HG03442 (cell line): ENCODE measurements at regions not wholly inside any gene's neighbourhood (a gene's known extent, or its start where the extent isn't known, plus 50 kb on each side); places are given as distances from the start of the nearest gene placed in this dataset.

Experiments used
- ATAC-seq: cut with Tn5 transposase; IDR thresholded peaks from one replicate; pipeline ENCODE4 v1.9.1; 2021; ENCODE audit warnings: mild to moderate bottlenecking, moderate library complexity; ENCODE audit not compliant: unreplicated experiment

DNA sequence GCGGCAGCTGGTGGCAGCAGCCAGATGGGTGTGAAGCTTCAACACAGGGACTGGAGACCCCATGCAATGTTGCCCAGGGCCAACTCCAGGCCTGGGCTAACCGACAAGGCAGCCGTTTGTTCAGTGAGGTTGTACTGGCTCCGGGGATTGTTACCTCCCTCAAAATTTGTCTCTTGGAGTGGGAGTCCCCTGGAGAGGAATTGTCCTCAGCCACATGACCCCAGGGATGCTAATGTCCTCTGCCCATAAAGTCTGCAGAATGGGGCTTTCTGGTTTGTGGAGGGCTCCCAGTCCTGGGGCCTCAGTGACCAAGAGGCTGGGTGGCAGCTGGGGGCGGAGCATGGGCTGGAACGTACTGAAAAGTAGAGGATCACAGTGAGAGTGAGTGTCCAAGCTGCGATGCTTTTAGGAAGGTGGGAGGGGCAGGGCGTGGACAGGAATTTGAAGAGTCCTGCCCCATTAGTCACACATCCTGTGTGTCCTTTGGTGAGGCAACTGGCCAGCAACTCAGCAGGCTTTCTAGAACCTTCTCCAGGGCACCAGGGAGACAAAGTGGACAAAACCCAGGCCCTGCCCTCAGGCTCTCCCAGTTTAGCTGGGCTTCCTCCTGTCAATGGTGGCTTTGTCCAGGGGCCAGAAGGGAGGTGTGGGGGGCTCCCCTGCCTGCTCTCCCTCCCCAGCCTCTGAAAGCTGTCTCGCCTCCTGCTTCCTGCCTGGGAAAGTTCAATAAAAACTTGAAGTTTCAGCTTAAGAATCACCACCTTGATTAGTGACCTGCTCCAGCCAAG lies 114.0 kb downstream of the NSG2 start:
- ATAC-seq, result no peak

DNA sequence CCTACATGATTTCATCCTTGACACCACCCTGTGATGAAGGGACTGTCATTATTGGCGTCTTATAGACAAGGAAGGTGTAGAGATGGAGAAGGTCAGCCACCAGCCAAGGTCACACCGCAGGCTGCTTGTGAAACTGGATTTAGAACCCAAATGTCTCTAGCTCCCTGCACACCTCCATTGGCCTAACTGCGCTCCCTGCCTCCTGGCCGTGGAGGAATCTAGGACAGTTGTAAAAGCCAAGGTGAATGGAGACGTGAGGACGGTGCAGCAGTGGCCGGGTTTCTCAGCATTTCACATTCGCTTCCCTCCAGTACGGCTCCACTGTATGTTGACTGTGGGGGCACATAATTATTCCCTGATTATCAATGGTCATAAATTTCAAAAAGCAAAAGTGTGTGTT lies 119.9 kb downstream of the NSG2 start:
- ATAC-seq, result no peak

DNA sequence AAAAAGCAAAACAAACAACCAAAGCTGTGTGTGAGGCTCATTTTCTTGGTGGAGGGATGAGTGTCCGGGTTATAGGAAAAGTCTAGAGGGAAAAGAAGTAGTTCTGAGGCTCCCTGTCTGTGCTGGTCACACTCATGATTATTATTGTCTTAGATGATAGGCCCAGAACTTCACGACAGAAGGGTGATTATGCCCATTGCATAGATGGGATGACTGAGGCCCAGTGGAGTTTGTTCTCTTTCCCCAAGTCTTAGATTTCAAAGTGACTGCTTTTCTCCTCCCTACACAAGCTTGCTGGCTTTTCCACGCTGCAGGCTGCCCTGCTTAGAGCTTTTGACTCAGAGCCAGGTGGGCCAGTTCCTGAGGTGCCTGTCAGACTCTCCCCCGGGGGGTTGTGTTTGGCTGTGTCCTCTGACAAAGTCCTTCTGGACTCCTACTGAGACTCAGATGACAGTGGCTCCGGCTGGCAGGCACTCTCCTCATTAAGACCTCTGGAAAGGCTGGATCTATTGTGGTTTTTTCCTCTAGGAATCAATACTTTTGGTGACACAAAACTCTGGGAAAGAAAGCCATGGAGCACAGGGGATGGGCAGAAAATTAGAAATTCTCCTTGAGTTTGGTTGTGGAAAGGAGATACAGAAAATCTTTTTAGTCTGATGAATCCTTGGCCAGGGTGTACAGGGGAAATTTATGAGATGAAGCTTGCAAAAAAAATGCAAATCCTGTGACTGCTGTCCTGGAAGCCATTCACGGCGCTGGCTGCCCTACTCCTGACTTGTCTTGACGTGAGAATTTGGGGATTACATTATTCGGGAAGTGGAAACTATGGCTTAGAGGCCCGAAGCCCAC lies 120.9 kb downstream of the NSG2 start:
- no peak for ATAC-seq

DNA sequence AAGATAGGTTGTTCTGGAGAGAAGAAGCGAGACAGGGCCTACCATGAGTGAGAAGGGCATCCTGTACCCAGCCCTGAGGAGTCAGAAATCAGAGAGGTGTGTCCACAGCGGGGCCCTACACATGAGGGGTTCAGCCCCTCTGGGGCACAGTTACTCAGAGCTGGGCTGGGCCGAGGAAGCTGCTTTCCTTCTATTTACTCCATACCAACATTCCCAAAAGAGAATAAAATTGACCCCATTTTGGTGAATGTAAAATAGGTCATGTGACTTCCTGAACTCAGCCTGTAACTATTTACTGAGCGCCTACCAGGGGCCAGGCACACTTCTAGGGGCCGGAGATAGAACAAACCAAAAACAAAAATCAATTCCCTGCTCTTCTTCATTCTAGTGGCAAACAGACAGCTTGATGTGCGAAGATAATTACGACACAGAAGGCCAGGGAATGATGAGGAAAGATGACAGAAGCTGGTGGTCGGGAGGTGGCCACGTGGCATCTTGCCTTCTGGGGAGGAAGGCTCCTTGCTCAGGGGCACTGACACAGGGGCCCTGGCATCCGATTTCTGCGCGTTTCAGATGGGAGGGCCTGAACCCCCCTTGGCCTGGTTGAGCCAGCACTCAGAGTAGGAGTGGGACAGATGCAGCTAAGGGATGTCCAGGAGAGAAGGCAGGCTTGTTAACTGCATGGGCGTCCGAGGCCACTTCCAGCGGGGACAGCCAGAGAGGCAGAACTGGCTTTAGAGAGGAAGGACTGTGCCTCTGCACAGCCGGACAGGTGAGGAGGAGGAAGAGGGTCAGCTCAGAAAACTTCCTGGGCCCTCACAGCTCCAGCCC lies 121.8 kb downstream of the NSG2 start:
- no peak for ATAC-seq

DNA sequence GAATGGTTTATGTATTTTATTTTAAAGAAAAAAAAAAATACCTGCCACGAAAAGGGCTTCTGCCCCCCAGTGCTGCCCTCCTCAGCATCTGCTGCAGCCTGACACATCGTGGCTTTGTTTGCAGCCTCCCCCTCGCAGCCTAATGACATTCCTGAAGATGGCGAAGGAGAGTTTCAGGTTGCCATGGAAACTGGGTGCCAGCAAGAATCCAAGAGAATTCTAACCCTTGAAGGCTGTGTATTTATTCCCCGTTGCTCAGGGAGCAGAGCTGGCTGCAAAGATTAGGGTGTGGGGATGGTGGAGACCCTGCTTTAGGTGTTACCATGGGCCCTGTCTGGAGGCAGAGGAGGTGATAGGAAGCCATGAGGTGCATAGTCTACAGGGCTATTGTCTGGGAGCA lies 126.6 kb downstream of the NSG2 start:
- no peak for ATAC-seq

DNA sequence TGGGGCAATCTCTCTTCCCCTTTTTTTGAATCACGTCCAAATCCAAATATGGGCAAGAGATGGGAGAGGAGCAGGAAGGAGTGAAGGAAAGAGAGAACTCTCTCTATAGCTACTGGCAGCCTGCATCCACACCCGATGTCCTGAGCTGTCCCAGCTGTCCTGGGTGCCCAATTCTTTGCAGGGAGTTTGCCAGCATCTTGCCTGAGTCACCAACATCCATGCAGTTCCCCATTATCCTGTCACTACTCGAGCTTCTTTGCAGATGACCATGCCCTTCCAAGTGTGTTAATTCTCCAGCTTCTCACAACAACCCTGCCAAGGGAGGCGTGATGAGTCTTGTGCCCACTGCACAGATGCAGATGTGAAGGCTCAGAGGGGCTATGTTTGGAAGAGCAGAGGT lies 127.1 kb downstream of the NSG2 start:
- no peak for ATAC-seq

DNA sequence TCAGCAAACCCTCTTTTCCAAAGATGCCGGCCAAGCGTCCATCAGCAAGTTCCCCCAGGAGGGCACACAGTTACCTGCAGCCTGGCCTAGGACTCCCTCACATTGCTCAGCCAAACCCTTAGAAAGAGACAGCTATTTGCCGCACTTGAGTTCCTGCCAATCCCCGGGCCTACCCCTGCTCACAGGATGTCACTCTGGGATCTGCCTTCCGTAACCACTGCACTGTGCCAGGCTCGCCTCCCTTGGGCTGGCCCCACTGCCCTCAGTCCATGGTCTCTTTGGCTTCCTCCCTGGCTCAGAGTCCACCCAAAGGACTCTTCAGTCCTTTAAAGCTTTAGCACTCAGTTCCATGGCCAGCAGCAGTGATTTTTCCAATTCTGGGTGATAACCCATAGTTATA lies 128.3 kb downstream of the NSG2 start:
- ATAC-seq, result no peak

DNA sequence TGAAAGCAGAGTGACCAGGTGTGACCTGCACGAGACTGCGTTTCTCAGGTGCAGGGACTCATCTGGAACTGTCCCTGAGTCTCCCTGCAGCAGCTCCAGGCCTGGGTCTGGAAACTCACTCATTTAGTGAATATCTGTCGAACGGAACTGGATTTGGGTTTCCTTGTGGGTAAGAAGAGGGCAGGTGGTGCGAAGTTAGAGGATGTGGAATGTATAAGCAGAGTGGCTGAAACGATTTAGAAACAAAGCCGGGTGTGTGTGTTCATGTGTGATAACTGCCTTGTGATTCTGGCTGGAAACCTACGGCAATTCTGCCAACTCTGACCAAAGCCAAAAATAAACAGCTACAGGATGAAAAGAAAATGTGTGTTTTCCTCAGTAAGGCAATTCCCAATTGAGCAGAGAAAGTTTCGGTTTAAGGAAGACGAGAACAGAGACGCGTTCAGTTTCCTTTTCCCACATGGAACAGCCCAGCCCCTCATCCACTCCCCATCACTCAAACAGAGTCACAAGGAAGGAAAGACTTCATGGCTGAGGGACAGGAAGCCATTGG lies 130.3 kb downstream of the NSG2 start:
- no peak for ATAC-seq

DNA sequence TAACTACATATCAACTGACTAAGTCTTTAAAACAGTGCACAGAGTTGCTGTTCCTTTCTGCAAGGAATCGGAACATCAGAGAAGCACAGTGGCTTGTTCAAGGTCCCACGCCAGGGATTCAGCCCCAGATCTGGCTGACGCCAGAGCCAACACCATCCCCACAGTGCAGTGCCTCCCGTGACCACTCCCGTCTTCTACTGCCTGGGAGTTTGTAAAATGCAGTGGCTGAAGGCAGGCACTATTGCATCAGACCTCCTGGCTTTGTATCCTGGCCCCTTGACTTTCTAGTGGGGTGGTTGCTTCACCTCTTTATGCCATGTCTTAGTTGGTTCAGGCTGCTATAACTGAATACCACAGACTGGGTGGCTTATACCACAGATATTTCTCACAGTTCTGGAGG lies 131.0 kb downstream of the NSG2 start:
- ATAC-seq, result no peak

DNA sequence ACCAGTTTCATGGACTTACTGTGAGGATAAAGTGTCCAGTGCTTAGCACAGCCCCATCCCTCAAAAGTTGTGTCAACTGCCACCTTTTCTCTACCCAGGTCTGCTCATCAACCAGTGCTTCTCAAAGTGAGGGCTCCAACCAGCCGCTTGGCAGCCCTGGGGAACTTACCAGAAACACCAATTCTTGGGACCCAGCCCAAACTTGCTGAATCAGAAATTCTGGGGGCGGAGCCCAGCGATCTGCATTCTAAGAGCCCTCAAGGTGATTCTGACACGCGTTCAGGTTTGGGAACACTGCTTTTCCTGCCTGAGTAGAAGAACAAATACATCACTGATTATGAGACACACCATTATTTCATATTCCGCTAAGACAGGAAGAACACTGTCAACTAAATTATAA lies 132.0 kb downstream of the NSG2 start:
- ATAC-seq, result no peak

DNA sequence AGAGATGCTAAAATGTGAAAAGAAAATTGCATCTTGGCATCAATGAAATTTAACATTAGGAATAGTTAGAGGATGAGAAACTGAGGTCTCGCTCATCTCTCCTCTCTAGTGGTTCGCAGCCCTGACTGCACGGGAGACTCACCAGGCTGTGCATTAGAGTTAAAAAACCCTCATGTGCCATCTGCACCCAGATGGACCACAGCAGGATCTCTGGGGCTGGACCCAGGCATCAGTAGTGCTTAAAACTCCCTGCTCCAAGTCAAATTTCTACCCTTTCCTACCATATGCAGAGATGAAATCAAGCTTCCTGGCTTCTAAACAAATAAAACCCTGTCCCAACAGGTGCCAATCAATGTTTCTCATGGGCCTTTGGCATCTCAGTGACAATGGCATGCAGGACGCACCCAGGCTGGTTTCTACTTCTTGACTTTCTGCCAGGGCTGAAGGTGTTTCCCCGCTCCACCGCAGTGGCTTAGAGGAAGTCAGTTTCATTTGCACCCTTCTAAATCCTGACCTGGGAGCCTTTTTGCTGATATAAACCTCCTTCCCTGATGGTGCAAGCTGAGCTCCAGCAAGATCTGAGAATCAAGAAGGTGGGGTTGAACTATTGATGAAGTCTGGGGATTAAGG lies 132.6 kb downstream of the NSG2 start:
- ATAC-seq, result no peak

DNA sequence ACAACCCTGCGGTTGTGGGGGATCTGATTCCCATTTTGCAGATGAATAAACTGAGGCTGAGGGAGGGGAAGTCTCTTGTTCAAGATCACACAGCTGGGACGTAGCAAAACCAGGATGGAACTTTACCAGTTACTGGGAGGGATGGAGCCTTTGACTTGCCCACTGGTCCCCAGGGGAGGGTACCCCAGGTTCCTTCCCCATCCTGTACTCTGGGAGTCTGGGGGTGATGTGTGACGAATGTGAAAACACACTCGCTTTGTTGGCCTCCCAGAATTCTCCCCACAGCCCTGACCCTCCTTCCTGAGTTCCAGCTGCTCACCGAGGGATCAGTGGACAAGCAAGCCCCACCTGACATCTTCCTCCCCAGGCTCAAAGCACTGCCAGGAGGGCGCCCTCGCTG lies 135.1 kb downstream of the NSG2 start:
- ATAC-seq, result no peak

DNA sequence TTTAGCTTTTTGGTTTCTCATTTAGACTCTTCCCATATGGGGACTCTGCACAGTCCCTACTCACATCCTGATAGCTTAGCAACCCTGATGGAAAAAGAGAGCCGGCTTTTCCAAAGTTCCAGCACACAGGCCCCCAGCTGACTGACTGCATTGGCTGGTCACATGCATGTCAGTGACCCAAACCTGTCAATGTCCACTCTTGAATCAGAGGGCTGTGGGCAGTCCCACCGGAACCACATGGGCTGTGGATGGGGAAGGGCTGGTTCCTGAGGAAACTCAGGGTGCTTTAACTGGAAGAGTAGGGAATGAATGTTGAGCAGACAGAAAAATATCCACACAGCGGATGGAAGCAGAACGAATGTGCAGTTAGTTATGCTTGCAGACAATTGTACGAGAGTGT lies 136.6 kb downstream of the NSG2 start:
- no peak for ATAC-seq

DNA sequence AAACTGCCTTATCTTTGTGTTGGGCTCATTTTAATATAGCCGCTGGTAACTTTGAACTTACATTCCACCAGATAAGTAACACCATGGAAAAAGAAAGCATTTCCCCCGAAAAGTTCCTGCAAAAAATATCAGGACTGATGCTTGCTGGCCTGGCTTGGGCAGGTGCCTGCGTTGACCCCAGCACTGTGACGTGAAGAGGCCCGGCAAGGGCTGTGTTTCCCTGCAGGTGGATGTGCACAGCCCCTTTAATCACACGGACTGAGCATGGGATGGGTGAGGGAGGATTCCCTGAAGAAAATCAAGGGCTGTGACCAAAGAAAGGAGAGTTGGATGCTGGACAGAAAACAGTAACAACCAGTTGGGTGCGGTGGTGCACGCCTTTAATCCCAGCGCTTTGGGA lies 138.2 kb downstream of the NSG2 start:
- ATAC-seq, result no peak

DNA sequence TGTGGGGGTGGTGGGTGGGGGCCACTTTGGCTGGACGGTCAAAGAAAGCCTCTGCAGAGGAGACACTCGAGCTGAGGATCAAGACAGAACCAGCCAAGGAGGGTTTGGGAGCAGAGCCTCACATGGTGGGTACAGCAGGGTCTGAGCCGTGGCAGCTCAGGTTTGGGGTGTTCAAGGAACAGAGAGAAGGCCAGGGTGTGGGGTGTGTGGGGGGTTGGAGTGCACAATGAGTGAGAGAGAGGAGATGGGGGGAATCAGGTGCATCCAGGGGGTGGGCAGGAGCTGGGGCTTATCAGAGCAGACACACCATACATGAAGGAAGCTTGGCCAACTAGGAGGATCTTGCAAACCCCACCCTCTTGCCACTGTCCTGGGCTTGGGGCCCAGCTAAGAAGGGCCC lies 140.0 kb downstream of the NSG2 start:
- ATAC-seq, result no peak

DNA sequence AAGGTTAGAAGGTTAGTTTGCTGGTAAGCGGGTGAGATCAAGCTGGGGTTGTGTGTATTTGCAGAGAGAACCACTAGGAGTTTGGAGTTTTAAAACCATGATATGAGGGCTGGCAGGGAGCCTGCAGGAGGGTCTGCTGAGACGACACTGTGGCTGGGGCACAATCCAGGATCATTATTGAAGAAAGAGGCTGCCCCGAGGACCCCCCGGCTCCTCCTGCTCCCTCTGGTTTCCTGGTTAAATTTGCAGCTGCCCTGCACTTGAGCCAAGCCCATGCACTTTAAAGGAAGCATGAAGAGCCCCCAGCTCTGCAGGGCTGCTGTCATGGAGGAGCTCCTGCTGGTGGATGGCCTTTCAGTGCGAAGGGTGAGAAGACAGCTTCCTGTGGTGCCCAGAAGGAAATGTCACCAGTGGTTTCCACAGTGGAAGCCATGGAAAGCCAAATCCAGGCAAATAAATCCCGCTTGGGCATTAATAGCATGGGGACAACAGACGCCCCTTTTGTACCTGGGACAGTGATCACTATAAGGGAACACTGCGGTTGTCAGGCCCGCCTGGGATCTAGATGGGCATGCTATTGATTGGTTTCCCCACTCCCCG lies 140.7 kb downstream of the NSG2 start:
- no peak for ATAC-seq

DNA sequence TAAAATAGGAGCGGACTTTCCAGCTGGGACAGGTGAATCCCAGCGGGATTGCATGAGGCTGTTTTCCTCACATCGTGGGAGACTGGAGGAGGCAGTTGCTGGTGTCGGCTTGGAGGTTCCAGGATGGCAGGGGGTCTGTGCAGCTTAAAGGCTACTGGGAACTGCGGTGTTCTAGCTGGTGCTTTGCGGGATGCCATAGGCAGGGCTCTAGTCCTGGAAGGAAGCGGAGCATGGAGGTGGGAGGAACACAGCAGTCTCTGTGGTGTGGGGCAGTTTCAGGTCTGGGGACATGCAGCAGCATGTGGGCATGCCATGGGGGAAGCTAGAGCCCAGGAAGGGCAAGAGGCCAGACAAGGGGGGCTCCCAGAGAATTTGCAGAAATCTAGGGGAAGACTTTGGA lies 141.5 kb downstream of the NSG2 start:
- ATAC-seq, result no peak

DNA sequence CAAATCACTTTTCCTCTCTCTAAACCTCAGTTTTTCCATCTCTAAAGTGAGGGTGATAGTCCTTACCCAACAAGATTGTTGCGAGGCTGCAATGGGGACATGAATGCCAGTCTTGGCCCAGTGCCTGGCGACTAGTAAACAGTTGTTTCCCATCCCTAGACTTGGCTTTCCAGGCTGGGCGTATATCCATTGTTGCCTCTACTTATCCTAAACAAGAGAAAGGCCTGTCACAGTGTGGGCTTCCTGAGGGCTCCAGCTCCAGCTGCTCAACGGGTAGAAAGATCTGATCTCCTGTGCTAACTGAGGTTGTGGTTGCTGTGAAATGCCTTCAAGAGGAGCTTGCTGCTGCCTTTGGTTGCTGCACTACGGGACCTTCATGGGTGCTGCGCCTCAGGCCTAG lies 142.0 kb downstream of the NSG2 start:
- no peak for ATAC-seq

DNA sequence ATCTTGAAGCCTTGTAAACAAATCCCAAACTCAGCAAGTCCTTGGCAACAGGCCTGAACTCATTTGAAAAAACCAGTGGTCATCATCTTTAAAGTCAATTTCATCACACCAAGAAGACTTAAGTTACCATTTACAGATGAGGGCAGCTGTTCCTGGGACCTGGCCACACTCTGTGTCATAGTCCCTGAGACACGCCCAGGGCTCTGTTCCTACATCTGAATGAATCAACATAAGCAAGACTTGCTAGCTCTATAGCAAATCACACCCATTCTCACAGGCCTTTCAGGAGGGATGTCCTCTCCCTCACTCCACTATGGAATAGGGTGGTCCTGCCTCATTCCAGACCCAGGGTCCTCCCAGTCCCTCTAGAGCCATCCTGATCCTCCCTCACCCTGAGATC lies 142.8 kb downstream of the NSG2 start:
- ATAC-seq, result no peak
